ENCODE measurements at regions not wholly inside any gene's neighbourhood (a gene's known extent, or its start where the extent isn't known, plus 50 kb on each side); places are given as distances from the start of the nearest gene placed in this dataset.

DNA sequence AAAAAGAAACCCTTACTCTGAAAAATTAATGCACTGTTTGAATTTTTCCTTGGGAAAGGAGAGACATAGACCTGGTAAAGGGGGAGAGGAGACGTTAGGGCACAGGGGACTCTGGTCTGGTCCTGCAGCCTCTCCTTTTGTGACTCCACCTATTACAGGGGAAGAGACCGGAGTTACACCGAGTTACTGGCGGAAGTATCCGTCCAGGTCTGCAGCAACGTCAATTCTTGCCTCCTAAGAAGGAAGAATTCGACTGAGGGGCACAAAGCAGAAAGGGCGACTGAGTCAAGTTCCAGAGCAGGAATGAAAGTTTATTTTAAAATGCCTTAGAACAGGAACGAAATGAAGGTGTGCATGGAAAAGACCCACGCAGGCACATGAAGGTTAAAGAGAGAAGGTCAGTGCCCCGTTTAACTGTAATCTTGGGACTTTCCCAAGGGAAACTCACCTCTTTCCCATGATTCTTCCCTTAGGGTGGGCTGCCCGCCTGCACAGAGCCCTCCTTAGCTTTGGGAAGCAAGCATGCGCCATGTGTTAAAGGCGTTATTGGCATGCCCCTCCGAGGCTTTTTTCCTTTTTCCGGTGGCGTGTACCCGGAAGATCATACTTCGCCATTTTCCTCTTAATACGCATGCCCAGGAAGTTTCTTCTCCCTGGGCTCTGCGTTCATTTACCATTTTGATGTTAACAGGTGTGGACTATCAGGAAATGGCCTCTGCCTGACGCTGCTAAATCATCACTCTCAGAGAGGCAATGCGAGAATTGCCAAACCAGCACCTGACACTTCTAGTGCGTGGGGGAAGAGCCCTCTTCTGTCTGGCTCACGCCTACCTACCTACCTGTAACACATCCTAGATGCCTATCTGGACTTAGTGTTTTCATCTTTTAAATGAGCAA is 409.6 kb upstream of the PAPPA start:
- H3K36me3 ChIP-seq (ENCODE audit: control insufficient read depth, insufficient read depth, low read length) = no peaks in the 10 kb centered on the region
- TF ChIP-seq, protein P1, sequence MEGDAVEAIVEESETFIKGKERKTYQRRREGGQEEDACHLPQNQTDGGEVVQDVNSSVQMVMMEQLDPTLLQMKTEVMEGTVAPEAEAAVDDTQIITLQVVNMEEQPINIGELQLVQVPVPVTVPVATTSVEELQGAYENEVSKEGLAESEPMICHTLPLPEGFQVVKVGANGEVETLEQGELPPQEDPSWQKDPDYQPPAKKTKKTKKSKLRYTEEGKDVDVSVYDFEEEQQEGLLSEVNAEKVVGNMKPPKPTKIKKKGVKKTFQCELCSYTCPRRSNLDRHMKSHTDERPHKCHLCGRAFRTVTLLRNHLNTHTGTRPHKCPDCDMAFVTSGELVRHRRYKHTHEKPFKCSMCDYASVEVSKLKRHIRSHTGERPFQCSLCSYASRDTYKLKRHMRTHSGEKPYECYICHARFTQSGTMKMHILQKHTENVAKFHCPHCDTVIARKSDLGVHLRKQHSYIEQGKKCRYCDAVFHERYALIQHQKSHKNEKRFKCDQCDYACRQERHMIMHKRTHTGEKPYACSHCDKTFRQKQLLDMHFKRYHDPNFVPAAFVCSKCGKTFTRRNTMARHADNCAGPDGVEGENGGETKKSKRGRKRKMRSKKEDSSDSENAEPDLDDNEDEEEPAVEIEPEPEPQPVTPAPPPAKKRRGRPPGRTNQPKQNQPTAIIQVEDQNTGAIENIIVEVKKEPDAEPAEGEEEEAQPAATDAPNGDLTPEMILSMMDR (IDR thresholded peaks at IDR 0.05; ENCODE audit: insufficient read depth, low read length, poor library complexity, severe bottlenecking) = no peak
- DNase-seq (ENCODE audit: extremely low read depth, insufficient read length) = no peak

DNA sequence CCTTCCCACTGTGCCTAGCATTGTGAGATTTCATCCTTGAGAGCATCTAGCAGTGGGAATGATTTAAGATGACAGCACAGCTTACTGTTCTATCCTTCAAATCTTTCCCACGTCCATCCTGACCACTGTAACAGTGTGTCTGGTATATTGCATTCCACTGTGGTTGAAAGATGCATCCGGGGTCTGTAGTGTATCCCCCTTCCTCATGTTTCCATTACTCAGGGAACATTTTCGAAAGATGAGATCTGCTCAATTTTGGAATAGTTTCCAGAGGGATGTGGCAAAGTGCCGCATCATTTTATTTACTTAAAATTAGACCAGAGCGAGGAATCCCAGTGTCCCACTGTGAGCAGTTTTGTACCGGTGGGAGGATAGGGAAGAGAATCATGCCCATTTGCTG is 407.1 kb upstream of the PAPPA start:
- TF ChIP-seq, protein P1 (IDR thresholded peaks at IDR 0.05; ENCODE audit: insufficient read depth, low read length, poor library complexity, severe bottlenecking) = no peak
- H3K4me3 ChIP-seq (replicated peaks; ENCODE audit: low read depth, low read length) = no peak overlapping the region
- H3K27me3 ChIP-seq (replicated peaks; ENCODE audit: control insufficient read depth, insufficient read depth, low read length) = no peaks in the 10 kb centered on the region
- no peak for DNase-seq (ENCODE audit: extremely low read depth, insufficient read length)
- H3K36me3 ChIP-seq (ENCODE audit: control insufficient read depth, insufficient read depth, low read length) = no peaks in the 10 kb centered on the region

More for the DNA sequence above, 409.6 kb upstream of the PAPPA start:
- no peak overlapping the region for H3K4me3 ChIP-seq (replicated peaks; ENCODE audit: low read depth, low read length)
- no peaks in the 10 kb centered on the region for H3K27me3 ChIP-seq (replicated peaks; ENCODE audit: control insufficient read depth, insufficient read depth, low read length)

DNA sequence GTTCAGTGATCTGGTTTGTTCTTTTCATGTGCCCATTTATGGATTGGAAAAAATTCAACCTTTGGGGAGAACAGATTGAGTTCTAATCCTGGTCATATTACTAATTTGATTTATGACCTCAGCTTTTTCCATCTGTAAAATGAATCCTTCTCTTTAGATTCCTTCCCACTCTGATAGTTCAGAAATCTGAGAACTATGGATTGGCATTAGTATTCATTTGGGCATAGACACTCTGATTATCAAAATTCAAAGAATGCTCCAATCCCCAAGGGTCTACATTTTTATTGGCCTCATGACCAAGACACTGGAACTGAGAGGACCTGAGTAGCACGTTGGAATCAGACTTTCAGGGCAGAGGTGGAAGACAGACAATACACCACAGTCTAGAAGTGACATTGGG is 405.9 kb upstream of the PAPPA start:
- DNase-seq (ENCODE audit: extremely low read depth, insufficient read length) = no peak
- Histone ChIP-seq H3K36me3 (ENCODE audit: control insufficient read depth, insufficient read depth, low read length) (no peaks in the 10 kb centered on the region), H3K4me3 (replicated peaks; ENCODE audit: low read depth, low read length) (no peak overlapping the region), H3K27me3 (replicated peaks; ENCODE audit: control insufficient read depth, insufficient read depth, low read length) (no peaks in the 10 kb centered on the region)
- TF ChIP-seq, protein P1 (IDR thresholded peaks at IDR 0.05; ENCODE audit: insufficient read depth, low read length, poor library complexity, severe bottlenecking) = no peak

DNA sequence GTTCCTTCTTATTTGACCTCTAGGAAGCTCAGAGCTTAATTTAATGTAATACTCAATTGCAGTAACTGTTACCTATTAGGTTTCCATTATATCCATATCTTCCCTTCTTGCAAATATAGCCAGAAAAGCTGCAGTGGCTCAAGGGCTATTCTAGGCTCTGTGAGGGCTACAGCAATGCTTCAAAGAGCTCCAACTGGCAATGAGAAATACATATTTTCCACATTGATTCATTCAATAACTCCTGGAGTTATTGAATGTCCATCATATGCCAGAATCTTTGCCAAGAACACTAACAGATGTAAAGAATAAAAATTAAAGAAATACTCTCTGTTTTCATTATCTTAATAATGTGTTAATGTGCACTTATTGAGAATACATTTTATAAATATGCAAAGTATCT is 396.9 kb upstream of the PAPPA start:
- Histone ChIP-seq H3K27me3 (replicated peaks; ENCODE audit: control insufficient read depth, insufficient read depth, low read length) (no peaks in the 10 kb centered on the region), H3K36me3 (ENCODE audit: control insufficient read depth, insufficient read depth, low read length) (no peaks in the 10 kb centered on the region), H3K4me3 (replicated peaks; ENCODE audit: low read depth, low read length) (no peak overlapping the region)
- TF ChIP-seq, protein P1 (IDR thresholded peaks at IDR 0.05; ENCODE audit: insufficient read depth, low read length, poor library complexity, severe bottlenecking) = no peak
- DNase-seq (ENCODE audit: extremely low read depth, insufficient read length) = no peak

DNA sequence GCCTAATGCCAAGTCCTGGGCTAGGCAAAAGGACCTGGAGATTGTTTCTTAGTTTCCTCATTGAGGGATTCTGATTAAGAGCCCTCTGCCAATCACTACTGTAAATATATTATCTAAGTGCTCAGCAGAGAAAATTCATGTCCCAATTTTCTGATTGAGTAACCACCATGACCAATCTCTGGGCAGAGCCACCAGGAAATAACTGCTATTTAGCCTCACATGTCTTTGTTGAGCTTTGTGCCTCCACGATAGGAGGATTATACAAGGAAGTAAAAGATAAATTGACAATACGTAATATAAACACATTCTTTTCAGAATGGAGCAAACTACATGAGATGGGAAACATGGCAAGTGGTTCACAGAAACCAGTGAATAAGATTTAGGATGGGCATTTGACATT is 396.1 kb upstream of the PAPPA start:
- TF ChIP-seq, protein P1 (IDR thresholded peaks at IDR 0.05; ENCODE audit: insufficient read depth, low read length, poor library complexity, severe bottlenecking) = no peak
- H3K36me3 ChIP-seq (ENCODE audit: control insufficient read depth, insufficient read depth, low read length) = no peaks in the 10 kb centered on the region
- no peak overlapping the region for H3K4me3 ChIP-seq (replicated peaks; ENCODE audit: low read depth, low read length)
- H3K27me3 ChIP-seq (replicated peaks; ENCODE audit: control insufficient read depth, insufficient read depth, low read length) = no peaks in the 10 kb centered on the region
- DNase-seq (ENCODE audit: extremely low read depth, insufficient read length) = no peak

All from GM06990 (cell line).